WTC11 (cell line): ENCODE measurements at regions not wholly inside any gene's neighbourhood (a gene's known extent, or its start where the extent isn't known, plus 50 kb on each side); places are given as distances from the start of the nearest gene placed in this dataset.

Source experiments
- ATAC-seq: fragments of 200-7000 bp; cut with Tn5 transposase; 2 replicates; pipeline ENCODE4 v1.10.0; 2021; ENCODE audit warnings: mild to moderate bottlenecking, moderate library complexity
- CTCF ChIA-PET: fragments of 300-600 bp; sonication (Branson Sonifier 250); formaldehyde crosslinking; loops from one replicate; lab custom pipeline; 2021; ENCODE audit warnings: antibody characterized with exemption; lab: Charles Lee
- POLR2A ChIA-PET: fragments of 350-600 bp; sonication (Branson Sonifier 250); formaldehyde crosslinking; loops from one replicate; lab custom pipeline; 2021; ENCODE audit warnings: antibody characterized with exemption; lab: Charles Lee
- DNase-seq: peaks from one replicate; pipeline ENCODE4 v3.0.0; 2021; ENCODE audit warnings: low spot score
- H3K27ac Mint-ChIP-seq: 2 replicates; pipeline ENCODE4 v1.8.0; 2021; ENCODE audit warnings: mixed read lengths
- H3K27me3 Mint-ChIP-seq: 2 replicates; pipeline ENCODE4 v1.8.0; 2021; ENCODE audit warnings: low read depth, mild to moderate bottlenecking, moderate library complexity, mixed read lengths
- H3K36me3 Mint-ChIP-seq: 2 replicates; pipeline ENCODE4 v1.8.0; 2021; ENCODE audit warnings: mixed read lengths
- H3K4me1 Mint-ChIP-seq: 2 replicates; pipeline ENCODE4 v1.8.0; 2022; ENCODE audit warnings: mixed read lengths
- H3K4me3 Mint-ChIP-seq: 2 replicates; pipeline ENCODE4 v1.8.0; 2021; ENCODE audit warnings: mild to moderate bottlenecking, moderate library complexity, mixed read lengths
- H3K9me3 Mint-ChIP-seq: 2 replicates; pipeline ENCODE4 v1.8.0; 2021; ENCODE audit warnings: mixed read lengths
- ATF1 ChIP-seq: sonication (generic); formaldehyde crosslinking; IDR thresholded peaks from 2 replicates; pipeline ENCODE4 v1.8.1; 2023; ENCODE audit warnings: mild to moderate bottlenecking, moderate library complexity, missing genetic modification reagents
- ATF6 ChIP-seq: sonication (generic); formaldehyde crosslinking; IDR thresholded peaks from 2 replicates; pipeline ENCODE4 v1.8.1; 2023; ENCODE audit warnings: mild to moderate bottlenecking, missing genetic modification reagents
- E2F1 ChIP-seq: sonication (generic); formaldehyde crosslinking; IDR thresholded peaks from 2 replicates; pipeline ENCODE4 v1.8.0; 2022; ENCODE audit warnings: mild to moderate bottlenecking, missing genetic modification reagents
- ETV6 ChIP-seq: sonication (generic); formaldehyde crosslinking; IDR thresholded peaks from 2 replicates; pipeline ENCODE4 v1.8.1; 2022; ENCODE audit warnings: mild to moderate bottlenecking, missing genetic modification reagents
- FOXK1 ChIP-seq: sonication (generic); formaldehyde crosslinking; IDR thresholded peaks from 2 replicates; pipeline ENCODE4 v1.8.0; 2022; ENCODE audit warnings: mild to moderate bottlenecking, moderate library complexity, missing genetic modification reagents
- FOXP4 ChIP-seq: sonication (generic); formaldehyde crosslinking; IDR thresholded peaks from 2 replicates; pipeline ENCODE4 v1.8.0; 2022; ENCODE audit warnings: mild to moderate bottlenecking, missing genetic modification reagents
- HMGA2 ChIP-seq: fragments of 250-450 bp; sonication (Bioruptor Pico); IDR thresholded peaks from 2 replicates; pipeline ENCODE4 v1.4.0; 2021; ENCODE audit warnings: mild to moderate bottlenecking, moderate library complexity
- NFATC4 ChIP-seq: fragments of 250-450 bp; sonication (Bioruptor Pico); IDR thresholded peaks from 2 replicates; pipeline ENCODE4 v1.9.0; 2021; ENCODE audit warnings: mild to moderate bottlenecking
- NR1H2 ChIP-seq: sonication (generic); formaldehyde crosslinking; IDR thresholded peaks from 2 replicates; pipeline ENCODE4 v1.9.0; 2021; ENCODE audit warnings: mild to moderate bottlenecking, moderate library complexity, missing genetic modification reagents
- NR2C2 ChIP-seq: sonication (generic); formaldehyde crosslinking; IDR thresholded peaks from 2 replicates; pipeline ENCODE4 v1.8.0; 2022; ENCODE audit warnings: mild to moderate bottlenecking, missing genetic modification reagents
- PRRX2 ChIP-seq: fragments of 250-450 bp; sonication (Bioruptor Pico); IDR thresholded peaks from 2 replicates; pipeline ENCODE4 v1.8.0; 2021; ENCODE audit warnings: mild to moderate bottlenecking
- SMAD3 ChIP-seq: sonication (generic); formaldehyde crosslinking; IDR thresholded peaks from 2 replicates; pipeline ENCODE4 v1.8.0; 2022; ENCODE audit warnings: missing genetic modification reagents, mild to moderate bottlenecking, borderline replicate concordance
- SOX15 ChIP-seq: fragments of 250-450 bp; sonication (Bioruptor Pico); IDR thresholded peaks from 2 replicates; pipeline ENCODE4 v1.9.0; 2021; ENCODE audit warnings: mild to moderate bottlenecking
- TEAD1 ChIP-seq: sonication (generic); formaldehyde crosslinking; IDR thresholded peaks from 2 replicates; pipeline ENCODE4 v1.8.0; 2022; ENCODE audit warnings: mild to moderate bottlenecking, missing genetic modification reagents
- TEAD4 ChIP-seq: sonication (generic); formaldehyde crosslinking; IDR thresholded peaks from 2 replicates; pipeline ENCODE4 v1.8.0; 2022; ENCODE audit warnings: mild to moderate bottlenecking, missing genetic modification reagents
- TP53 ChIP-seq: sonication (generic); formaldehyde crosslinking; IDR thresholded peaks from 2 replicates; pipeline ENCODE4 v1.8.1; 2023; ENCODE audit warnings: mild to moderate bottlenecking, missing genetic modification reagents
- ZBTB21 ChIP-seq: sonication (generic); formaldehyde crosslinking; IDR thresholded peaks from 2 replicates; pipeline ENCODE4 v1.8.1; 2023; ENCODE audit warnings: mild to moderate bottlenecking, missing genetic modification reagents, borderline replicate concordance
- ZNF219 ChIP-seq: sonication (generic); formaldehyde crosslinking; IDR thresholded peaks from 2 replicates; pipeline ENCODE4 v1.8.0; 2023; ENCODE audit warnings: missing genetic modification reagents, mild to moderate bottlenecking, borderline replicate concordance
- ZNF232 ChIP-seq: sonication (generic); formaldehyde crosslinking; IDR thresholded peaks from 2 replicates; pipeline ENCODE4 v1.8.0; 2022; ENCODE audit warnings: mild to moderate bottlenecking, missing genetic modification reagents
- ZNF425 ChIP-seq: fragments of 250-450 bp; sonication (Bioruptor Pico); conservative IDR thresholded peaks from 2 replicates; pipeline ENCODE4 v1.9.0; 2021; ENCODE audit warnings: mild to moderate bottlenecking
- ZNF532 ChIP-seq: fragments of 250-450 bp; sonication (Bioruptor Pico); IDR thresholded peaks from 2 replicates; pipeline ENCODE4 v1.9.0; 2021; ENCODE audit warnings: mild to moderate bottlenecking, borderline replicate concordance
- ZSCAN18 ChIP-seq: fragments of 250-450 bp; sonication (Bioruptor Pico); IDR thresholded peaks from 2 replicates; pipeline ENCODE4 v2.1.2; 2022; ENCODE audit warnings: mild to moderate bottlenecking, moderate library complexity

- CTCF ChIA-PET, result no interaction called here
- Mint-ChIP-seq H3K9me3 (peaks cover 28% of the 10 kb centered on the region), H3K36me3 (peaks cover 18% of the 10 kb centered on the region), H3K4me1 (peaks cover 3% of the 10 kb centered on the region), H3K27me3 (no peaks in the 10 kb centered on the region; the same call in 1 of the 2 replicates), H3K27ac (no peak overlapping the region), H3K4me3 (no peak overlapping the region)
- ATAC-seq (no peak), DNase-seq (no peak)
- TF ChIP-seq FOXK1 (CRISPR knock-in tag) (no peak), SOX15 (CRISPR knock-in tag) (no peak), NFATC4 (CRISPR knock-in tag) (no peak), NR2C2 (CRISPR knock-in tag) (no peak)
- POLR2A ChIA-PET, result no interaction called here
Observed at GRCh38 chr4:31190671-31191070, 470.5 kb downstream of the PCDH7 start.

GRCh38 chr4:31192341-31192740, 472.2 kb downstream of the PCDH7 start:
- no peak overlapping the region for H3K4me3 Mint-ChIP-seq
- ChIA-PET POLR2A (interaction anchor here (0.6 kb wide), 1 partner anchor 14 kb away, joined by 3 read pairs; no protein-coding TSS in a partner anchor), CTCF (no interaction called here)
- peaks cover 8% of the 10 kb centered on the region for H3K36me3 Mint-ChIP-seq
- H3K4me1 Mint-ChIP-seq, result peaks cover 3% of the 10 kb centered on the region
- peaks cover 22% of the 10 kb centered on the region for H3K9me3 Mint-ChIP-seq
- no peaks in the 10 kb centered on the region; the same call in 1 of the 2 replicates for H3K27me3 Mint-ChIP-seq
- ATAC-seq (no peak), DNase-seq (no peak)
- no peak overlapping the region for H3K27ac Mint-ChIP-seq
- no peak for TF ChIP-seq ZSCAN18 (CRISPR knock-in tag)
- no peak for TF ChIP-seq TEAD4 (CRISPR knock-in tag)
- TF ChIP-seq ZBTB21 (CRISPR knock-in tag), result no peak
- TF ChIP-seq FOXP4, result no peak
- no peak for TF ChIP-seq NR2C2 (CRISPR knock-in tag)
- no peak for TF ChIP-seq ETV6 (CRISPR knock-in tag)
- no peak for TF ChIP-seq SMAD3
- no peak for TF ChIP-seq PRRX2
- no peak for TF ChIP-seq ATF1
- no peak for TF ChIP-seq ZNF532 (CRISPR knock-in tag)
- no peak for TF ChIP-seq TP53 (CRISPR knock-in tag)
- no peak for TF ChIP-seq ZNF232

GRCh38 chr4:31193521-31193920, 473.4 kb downstream of the PCDH7 start:
- Mint-ChIP-seq H3K9me3 (peaks cover 21% of the 10 kb centered on the region), H3K27ac (no peak overlapping the region), H3K36me3 (peaks cover 10% of the 10 kb centered on the region), H3K4me3 (no peak overlapping the region), H3K27me3 (no peaks in the 10 kb centered on the region), H3K4me1 (peaks cover 3% of the 10 kb centered on the region)
- no peak for DNase-seq
- no peak for ATAC-seq
- CTCF ChIA-PET, result no interaction called here
- POLR2A ChIA-PET, result no interaction called here
- TF ChIP-seq NR1H2 (CRISPR knock-in tag) (no peak), ATF6 (CRISPR knock-in tag) (no peak), HMGA2 (CRISPR knock-in tag) (no peak), TEAD1 (CRISPR knock-in tag) (no peak), E2F1 (CRISPR knock-in tag) (no peak), ZNF219 (CRISPR knock-in tag) (no peak), ZNF425 (no peak)
